ENCODE measurements at regions not wholly inside any gene's neighbourhood (a gene's known extent, or its start where the extent isn't known, plus 50 kb on each side); places are given as distances from the start of the nearest gene placed in this dataset.

- no peaks in the 10 kb centered on the region for H3K79me2 ChIP-seq (replicated peaks; ENCODE audit: insufficient read depth, low read length)
- no peak for TF ChIP-seq RAD21 (conservative IDR thresholded peaks at IDR 0.05)
- no peak for TF ChIP-seq MXI1 (conservative IDR thresholded peaks at IDR 0.05; ENCODE audit: poor library complexity, severe bottlenecking)
- TF ChIP-seq, protein P1, sequence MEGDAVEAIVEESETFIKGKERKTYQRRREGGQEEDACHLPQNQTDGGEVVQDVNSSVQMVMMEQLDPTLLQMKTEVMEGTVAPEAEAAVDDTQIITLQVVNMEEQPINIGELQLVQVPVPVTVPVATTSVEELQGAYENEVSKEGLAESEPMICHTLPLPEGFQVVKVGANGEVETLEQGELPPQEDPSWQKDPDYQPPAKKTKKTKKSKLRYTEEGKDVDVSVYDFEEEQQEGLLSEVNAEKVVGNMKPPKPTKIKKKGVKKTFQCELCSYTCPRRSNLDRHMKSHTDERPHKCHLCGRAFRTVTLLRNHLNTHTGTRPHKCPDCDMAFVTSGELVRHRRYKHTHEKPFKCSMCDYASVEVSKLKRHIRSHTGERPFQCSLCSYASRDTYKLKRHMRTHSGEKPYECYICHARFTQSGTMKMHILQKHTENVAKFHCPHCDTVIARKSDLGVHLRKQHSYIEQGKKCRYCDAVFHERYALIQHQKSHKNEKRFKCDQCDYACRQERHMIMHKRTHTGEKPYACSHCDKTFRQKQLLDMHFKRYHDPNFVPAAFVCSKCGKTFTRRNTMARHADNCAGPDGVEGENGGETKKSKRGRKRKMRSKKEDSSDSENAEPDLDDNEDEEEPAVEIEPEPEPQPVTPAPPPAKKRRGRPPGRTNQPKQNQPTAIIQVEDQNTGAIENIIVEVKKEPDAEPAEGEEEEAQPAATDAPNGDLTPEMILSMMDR (IDR thresholded peaks at IDR 0.05; ENCODE audit: poor library complexity, severe bottlenecking): no peak
- TF ChIP-seq REST (IDR thresholded peaks at IDR 0.05; ENCODE audit: borderline replicate concordance): no peak
- no peak for TF ChIP-seq TAF1 (IDR thresholded peaks at IDR 0.05; ENCODE audit: low read depth)
- TF ChIP-seq EZH2 (IDR thresholded peaks at IDR 0.05; ENCODE audit: borderline replicate concordance, insufficient read depth, low read length, poor library complexity, severe bottlenecking): no peak
- TF ChIP-seq POLR2AphosphoS5 (IDR thresholded peaks at IDR 0.05): no peak
- no peak for TF ChIP-seq SMC3 (conservative IDR thresholded peaks at IDR 0.05; ENCODE audit: poor library complexity)
- no peak for TF ChIP-seq EP300 (conservative IDR thresholded peaks at IDR 0.05; ENCODE audit: poor library complexity, severe bottlenecking)
- H3K9me3 ChIP-seq (ENCODE audit: low read length): no peaks in the 10 kb centered on the region
- H2AFZ ChIP-seq (ENCODE audit: low read depth, low read length): no peak overlapping the region
- no peaks in the 10 kb centered on the region for H3K9me2 ChIP-seq (ENCODE audit: insufficient read depth, low read length)
- H3F3A ChIP-seq (ENCODE audit: insufficient read depth, low read length, poor library complexity, severe bottlenecking): no peaks in the 10 kb centered on the region
- H3K27me3 ChIP-seq (ENCODE audit: insufficient read depth, low read depth, low read length): no peaks in the 10 kb centered on the region
- no peaks in the 10 kb centered on the region for H4K20me1 ChIP-seq (ENCODE audit: insufficient read depth)
- no peak overlapping the region for H3K27ac ChIP-seq (ENCODE audit: low read length)
- no peak overlapping the region for H3K4me2 ChIP-seq (ENCODE audit: low read length)
- no peaks in the 10 kb centered on the region for H3K36me3 ChIP-seq (ENCODE audit: insufficient read depth, low read length)
- H3K4me3 ChIP-seq (ENCODE audit: low read length): no peak overlapping the region
- no peak overlapping the region for H3K9ac ChIP-seq (ENCODE audit: low read length)
Measured at GRCh38 chr12:17076811-17077210, 470.8 kb upstream of the LMO3 start.

GRCh38 chr12:17076028-17076744 is 470.2 kb upstream of the LMO3 start:
- Histone ChIP-seq H3K9ac (ENCODE audit: low read length) (no peak overlapping the region), H2AFZ (ENCODE audit: low read depth, low read length) (no peak overlapping the region), H4K20me1 (ENCODE audit: insufficient read depth) (no peaks in the 10 kb centered on the region), H3K4me2 (ENCODE audit: low read length) (no peak overlapping the region), H3K27me3 (ENCODE audit: insufficient read depth, low read depth, low read length) (no peaks in the 10 kb centered on the region), H3K9me2 (ENCODE audit: insufficient read depth, low read length) (no peaks in the 10 kb centered on the region), H3K36me3 (ENCODE audit: insufficient read depth, low read length) (no peaks in the 10 kb centered on the region), H3K27ac (ENCODE audit: low read length) (no peak overlapping the region), H3K9me3 (ENCODE audit: low read length) (no peaks in the 10 kb centered on the region), H3K79me2 (replicated peaks; ENCODE audit: insufficient read depth, low read length) (no peaks in the 10 kb centered on the region), H3K4me3 (ENCODE audit: low read length) (no peak overlapping the region), H3F3A (ENCODE audit: insufficient read depth, low read length, poor library complexity, severe bottlenecking) (no peaks in the 10 kb centered on the region)
- TF ChIP-seq TAF1 (IDR thresholded peaks at IDR 0.05; ENCODE audit: low read depth) (no peak), RAD21 (conservative IDR thresholded peaks at IDR 0.05) (no peak), MXI1 (conservative IDR thresholded peaks at IDR 0.05; ENCODE audit: poor library complexity, severe bottlenecking) (no peak), EZH2 (IDR thresholded peaks at IDR 0.05; ENCODE audit: borderline replicate concordance, insufficient read depth, low read length, poor library complexity, severe bottlenecking) (no peak), REST (IDR thresholded peaks at IDR 0.05; ENCODE audit: borderline replicate concordance) (no peak), POLR2AphosphoS5 (IDR thresholded peaks at IDR 0.05) (no peak), EP300 (conservative IDR thresholded peaks at IDR 0.05; ENCODE audit: poor library complexity, severe bottlenecking) (no peak), SMC3 (conservative IDR thresholded peaks at IDR 0.05; ENCODE audit: poor library complexity) (no peak)
- TF ChIP-seq, protein P1 (IDR thresholded peaks at IDR 0.05; ENCODE audit: poor library complexity, severe bottlenecking): no peak

All from neural cell (in vitro differentiated cells).